ENCODE measurements at regions not wholly inside any gene's neighbourhood (a gene's known extent, or its start where the extent isn't known, plus 50 kb on each side); places are given as distances from the start of the nearest gene placed in this dataset.

DNA sequence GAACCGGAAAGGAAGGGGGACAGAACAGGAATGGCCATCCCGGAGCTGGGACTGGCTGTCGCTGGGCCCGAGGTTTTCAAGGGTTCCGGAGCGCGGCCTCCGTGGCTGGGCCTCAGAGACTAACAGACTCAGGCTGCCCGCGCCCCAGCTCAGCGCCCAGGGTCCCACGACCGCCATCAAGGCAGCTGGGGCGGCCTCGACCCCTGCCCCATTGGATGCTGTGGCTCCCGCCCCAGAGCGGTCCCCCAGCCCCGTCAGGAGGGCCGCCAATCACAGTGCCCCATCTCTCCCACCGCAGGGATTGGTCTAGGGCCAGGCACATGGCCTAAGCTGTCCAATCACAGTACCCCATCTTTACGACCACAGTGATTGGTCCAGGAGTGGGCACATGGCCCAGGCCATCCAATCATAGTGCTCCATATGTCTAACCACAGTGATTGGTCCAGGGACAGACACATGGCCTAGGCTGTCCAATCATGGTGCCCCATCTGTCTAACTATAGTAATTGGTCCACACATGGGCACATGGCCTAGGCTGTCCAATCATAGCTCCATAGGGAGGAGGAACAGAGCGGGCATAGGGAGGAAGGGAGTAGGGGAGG is 105.3 kb upstream of the NKX1-1 start:
- DNase-seq (ENCODE audit: low read depth in 2 of 2): no peak

DNA sequence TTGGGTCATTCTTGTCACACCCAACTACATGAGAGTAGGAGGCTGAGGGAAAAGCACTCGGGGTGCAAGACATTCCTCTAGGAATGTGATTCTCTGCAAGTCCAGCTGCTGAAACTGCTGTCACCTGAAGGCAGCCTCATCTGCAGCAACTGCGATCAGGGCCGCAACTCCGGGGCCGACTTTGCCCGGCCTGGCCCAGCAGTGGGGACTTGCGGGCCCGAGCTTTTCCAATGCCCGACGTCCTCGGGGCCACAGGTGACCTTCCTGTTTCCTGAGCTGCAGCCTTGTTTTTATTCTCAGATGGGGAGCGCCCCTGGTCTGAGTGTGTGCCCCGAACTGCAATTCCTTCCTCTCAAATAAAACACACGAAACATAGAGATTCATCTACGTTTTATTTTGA is 104.7 kb upstream of the NKX1-1 start:
- no peak for DNase-seq (ENCODE audit: low read depth in 2 of 2)

DNA sequence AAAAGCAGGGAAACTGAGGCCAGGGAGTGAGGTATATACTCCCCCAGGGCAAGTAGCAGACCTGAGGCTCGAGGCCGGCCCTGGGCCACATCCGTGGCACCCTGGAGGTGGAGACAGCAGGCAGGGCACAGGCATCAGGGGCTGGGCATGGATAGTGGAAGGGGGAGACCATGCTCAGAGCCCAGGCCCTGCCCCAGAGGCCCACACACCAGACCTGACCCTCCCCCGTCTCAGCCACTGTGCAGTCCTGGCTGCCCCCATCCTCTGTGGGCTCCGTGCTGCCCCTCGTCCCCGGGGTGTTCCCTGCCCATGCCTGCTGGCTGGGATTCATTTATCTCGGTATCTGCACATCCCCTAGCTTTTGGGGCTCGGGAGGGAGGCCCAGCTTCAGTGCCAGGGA is 103.1 kb upstream of the NKX1-1 start:
- no peak for DNase-seq (ENCODE audit: low read depth in 2 of 2)

DNA sequence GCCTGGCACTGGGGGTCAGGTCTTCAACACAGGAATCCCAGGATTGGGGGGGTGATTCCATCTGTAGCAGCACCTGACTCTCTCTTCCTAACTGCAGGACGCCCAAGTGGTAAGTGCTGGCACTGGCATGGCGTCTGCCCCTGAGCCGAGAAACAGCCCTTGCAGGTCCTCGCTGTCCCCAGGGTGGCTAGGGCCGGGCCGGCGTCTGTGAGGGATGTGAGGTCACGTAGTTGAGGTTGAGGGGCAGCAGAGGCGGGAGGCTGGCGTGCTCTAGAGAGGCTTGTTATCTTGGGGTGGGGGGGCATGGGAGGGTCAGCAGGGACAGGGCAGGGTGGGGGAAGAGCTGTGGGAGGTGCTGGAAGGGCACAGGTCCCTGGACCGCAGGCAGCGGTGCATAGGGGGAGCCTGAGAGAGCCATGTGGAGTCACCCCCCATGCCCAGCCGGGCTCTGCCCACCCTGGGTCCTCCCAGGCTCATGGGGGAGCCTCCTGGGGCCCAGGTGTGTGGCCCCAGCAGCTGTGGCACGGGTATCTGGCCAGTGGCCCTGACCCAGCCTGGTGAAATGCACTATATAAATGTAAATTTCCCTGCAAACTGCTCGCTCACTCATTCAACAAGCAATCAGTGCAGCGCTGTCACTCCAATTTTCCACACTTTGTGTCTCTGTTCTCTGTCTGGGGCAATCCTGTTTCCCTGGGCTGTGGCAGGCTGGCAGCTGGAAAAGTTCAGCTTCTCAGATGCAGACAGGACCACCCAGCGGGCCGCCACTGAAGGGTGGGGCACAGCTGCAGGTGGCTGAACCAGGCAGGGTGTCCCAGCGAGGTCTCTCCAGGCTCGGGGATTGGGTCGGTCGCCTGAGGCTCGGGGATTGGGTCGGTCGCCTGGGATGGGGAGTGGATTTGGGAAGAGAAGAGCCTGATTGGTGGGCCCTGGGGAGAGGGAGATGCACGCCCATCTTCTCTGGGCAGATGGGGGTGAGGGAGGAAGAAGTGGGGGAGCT is 102.2 kb upstream of the NKX1-1 start:
- DNase-seq (ENCODE audit: low read depth in 2 of 2): no peak

DNA sequence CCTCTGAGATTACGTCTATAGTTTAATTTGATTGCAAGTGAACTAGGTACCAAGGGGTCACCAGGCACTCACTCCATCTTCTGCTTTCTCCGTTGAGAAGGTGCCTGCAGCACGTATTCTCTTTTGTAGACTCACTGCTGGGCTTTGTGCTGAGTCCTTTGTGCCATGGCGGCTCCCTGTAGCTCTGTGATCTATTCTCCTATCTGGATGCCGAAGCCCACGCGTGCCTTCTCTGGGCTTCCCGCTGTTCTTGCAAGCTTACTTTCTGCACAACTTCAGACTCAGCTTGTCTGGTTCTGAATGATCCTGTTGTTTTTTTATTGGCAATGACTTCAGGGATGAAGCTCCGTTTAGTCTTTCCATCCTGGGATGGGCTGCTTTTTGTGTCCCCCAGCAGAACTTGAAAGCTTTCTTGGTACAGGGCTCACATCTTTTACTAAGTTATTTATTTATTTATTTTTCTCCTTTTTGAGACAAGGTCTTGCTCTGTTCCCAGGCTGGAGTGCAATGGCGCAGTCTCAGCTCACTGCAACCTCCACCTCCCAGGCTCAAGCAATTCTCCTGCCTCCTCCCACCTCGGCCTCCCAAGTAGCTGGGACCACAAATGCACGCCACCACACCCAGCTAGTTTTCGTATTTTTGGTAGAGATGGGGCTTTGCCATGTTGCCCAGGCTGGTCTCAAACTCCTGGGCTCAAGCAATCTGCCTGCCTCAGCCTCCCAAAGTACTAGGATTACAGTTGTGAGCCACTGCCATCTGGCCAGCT is 100.9 kb upstream of the NKX1-1 start:
- DNase-seq (ENCODE audit: low read depth in 2 of 2): no peak

DNA sequence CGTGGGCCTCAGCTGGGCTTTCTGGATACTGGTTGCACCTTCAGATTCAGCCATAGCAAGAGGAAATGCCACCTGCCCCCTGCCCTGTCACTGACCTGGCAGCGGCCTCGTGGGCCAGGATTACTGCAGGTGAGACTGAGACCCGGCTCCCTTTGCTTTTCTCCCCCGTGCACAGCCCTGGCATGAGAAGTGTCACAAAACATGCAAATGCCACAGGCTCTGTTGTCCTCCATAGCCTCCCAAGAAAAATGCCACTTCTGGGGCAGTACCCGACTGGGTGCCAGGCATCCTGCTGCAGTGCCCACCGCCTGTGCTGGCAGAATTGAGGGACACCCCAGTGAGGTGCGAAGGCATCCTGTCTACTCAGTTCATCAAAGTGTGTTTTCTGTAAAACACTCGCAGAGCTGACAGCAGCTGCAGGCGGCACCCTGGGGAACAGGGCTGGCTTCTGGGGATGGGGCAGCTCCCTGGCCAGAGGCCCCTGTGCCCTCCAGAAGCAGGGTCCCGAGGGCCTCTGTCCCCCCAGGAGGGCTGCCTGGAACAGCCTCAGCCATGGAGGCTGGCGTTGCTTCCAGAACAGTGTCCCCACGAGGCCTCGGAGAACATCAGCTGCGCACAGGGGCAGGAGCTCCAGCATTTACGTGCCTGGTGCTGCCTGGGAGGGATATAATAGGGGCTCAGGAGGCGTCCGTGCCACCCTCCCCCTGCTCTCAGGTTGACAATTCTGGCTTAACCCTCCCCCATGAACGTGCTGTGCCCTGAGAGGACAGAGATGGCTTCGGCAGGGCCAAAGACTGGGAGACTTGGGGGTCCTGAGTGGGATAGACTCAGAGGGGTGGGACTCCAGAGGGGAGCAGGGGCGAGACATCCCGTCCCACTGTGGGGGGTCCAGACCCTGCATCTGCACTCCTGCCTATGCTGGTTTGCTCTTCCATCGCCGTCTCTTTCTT is 99.5 kb upstream of the NKX1-1 start:
- no peak for DNase-seq (ENCODE audit: low read depth in 2 of 2)

DNA sequence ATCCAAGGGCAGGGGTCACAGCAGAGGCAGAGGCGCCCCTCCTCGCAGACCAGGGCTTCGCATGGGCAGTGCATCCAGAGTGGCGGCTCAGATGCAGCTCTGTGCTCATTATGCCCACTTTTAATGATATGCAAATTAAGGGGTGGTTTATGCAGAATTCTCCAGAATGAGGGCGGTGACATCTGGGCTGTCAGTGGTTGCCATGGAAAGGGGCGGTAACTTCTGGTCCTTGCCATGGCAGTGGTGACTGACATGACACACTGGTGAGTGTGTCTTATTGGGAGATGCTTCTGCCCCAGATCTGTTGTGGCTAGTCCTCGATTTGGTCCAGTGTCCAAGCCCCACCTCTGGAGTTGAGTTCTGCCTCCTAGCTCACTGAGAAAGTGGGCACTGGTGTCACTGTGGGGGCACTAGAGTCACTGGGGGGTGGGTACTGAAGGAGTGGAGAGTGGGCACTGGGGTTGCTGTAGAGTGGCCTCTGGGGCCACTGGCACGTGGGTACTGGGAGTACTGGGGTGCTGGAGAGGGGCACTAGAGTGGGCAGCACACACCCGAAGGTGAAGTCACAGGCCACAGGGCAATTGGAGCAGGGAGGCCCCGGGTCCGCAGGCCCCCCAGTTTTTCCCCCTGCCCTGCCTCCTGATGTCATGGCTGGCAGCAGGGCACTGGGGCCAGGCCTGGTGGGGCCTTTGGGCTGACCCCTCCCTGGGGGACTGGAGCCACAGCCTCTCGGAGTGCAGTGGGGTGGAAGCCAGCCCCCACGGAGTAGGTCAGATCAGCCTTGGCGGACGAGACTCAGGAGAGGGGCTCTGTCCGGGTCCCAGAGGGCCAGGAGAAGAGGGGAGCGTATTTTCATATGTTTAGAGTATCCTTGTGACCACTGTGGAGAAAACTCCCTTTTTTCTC is 98.6 kb upstream of the NKX1-1 start:
- DNase-seq (ENCODE audit: low read depth in 2 of 2): no peak

DNA sequence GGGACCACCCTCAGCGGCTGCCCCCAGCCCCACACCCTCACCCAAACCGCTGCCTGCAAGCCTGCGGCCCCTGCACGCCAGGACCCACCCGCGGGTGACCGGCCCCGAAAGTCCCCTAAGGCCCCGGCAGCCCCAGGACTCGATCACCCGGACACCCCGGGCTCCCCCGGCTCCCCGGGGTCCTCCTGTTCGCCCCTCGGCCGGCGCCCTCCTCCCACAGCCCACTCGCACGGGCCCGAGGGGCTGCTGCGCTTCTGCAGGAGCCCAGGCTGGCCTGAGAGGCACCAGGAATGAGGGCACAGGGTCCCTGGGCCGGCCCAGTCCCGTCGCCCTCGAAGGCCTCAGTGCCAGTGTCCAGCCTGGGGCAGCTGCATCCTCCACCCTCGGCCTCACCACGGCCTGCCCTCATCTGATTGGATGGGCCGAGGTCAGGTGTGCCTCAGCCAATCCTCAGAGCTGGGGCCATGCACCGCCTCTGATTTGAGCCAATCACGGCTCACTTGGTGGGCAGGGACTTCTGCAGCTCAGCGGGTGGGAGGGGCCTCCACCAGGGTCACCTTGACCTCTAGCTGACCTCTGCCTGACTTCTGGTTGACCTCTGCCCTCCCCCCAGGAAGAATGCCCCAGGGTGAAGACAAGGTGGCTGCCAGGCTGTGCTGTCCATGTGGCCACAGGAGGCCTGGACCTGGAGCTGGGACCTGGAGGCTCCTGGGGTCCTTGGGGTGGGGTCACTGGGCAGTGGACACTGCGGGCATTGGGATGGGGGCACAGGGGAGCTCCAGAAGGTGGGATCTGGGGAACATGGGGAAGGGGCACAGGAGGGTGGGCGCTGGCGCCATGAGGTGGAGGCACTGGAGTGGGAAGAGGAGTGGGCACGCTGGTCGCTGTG is 97.6 kb upstream of the NKX1-1 start:
- DNase-seq (ENCODE audit: low read depth in 2 of 2): no peak

DNA sequence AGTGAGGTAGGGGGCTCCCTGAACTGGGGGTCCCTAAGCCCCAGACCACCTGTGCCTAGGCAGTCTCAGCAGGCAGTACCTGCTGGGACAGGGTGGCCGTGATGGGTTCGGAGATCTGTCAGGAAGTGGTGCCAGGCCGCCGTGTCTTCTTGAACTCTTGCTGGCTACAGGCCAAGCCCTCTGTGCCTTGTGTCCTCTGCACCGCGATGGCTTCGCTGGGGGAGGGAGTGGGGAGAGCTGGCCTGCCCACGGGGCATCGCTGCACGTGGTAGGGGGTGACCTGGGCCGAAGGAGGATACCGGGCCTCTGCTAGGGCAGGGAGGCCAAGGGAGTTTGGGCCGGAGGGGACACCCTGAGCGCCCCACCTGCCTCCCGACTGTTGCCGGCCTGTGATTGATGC is 96.7 kb upstream of the NKX1-1 start:
- no peak for DNase-seq (ENCODE audit: low read depth in 2 of 2)

DNA sequence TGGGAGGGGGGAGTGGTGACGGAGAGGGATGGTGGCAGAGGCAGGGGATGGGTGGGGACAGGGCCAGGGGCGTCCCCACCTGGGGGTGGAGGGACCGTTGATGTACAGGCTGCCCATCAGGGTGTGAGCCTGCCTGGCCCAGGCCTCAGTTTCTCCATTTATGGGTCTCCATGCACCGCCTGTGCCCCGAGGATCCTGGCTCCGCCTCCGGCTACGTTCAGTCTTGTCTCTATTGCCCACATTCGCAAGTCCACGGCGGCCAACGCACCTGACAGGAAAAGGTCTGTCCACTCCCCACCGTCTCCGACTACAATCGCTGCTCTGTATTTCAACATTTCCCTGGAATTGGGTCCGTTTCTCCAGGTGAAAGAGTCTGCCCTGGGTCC is 96.3 kb upstream of the NKX1-1 start:
- no peak for DNase-seq (ENCODE audit: low read depth in 2 of 2)

DNA sequence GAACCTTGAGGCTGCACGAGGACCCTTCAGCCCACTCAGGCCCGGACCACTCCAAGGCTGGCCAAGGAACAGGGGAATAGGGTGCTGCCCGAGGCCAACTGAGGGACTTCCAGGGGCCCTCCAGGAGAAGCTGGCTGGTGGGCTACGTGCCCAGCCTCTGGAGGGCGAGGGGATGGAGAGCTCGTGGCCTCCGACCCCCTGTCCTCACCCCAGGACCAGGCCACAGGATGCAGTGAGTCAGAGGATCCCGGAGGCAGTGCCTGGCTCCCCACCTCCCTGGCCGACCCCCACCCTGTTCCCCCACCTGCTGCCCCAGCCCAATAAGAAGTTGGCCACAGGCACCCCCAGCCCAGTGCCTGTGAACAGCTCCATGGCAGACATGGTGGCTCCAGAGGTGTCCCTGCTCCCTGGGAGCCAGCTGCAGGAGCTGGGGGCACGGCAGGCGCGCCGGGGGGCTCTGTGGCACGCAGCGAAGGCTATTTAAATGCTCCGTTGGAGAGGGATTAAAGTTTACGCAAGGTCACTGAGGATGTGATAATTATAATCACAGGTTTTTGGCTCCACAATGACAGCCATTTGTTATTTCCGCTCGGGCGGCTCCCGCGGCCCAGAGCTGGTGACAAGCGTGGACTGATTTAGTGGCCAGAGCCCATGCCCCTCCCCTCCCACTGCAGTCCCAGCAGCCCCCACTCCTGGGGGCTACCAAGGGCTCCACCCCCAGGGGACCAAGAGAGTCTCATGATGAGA is 95.7 kb upstream of the NKX1-1 start:
- no peak for DNase-seq (ENCODE audit: low read depth in 2 of 2)

DNA sequence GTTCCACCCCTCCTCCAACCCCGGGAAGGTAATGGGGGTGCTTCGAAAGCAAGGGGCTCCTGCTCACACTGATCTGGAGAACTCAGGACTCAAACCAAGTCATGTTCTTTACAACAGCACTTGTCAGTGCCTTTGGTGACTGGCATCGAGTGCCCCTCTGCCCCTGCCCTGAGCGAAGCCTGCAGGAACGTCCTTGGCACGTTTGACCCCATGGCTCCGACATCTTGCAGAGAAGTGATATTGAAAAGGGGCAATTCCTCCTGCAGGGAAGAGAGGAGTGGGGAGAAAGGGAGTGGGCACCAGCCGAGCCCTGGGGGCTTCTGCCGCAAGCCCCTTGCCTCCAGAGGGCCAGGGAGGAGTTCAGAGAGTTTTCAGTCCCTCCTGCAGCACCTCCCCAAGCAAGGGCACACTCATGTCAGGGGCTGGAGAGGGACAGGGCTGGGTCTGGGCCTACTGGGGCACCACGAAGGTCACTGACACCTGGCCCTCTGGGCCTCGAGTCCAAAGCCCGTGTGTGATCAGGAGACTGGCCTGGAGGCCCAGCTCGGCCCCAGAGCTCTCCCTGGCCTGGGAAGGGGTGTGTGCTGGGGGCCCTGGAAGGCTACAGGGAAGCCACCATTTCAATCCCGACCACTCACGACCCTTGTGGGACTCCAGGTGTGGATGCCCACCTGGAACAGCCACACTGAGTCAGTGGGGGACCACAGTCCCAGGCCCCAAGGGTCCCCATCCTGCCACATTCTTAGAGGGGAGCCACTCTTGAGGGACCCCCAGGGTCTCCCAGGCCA is 94.9 kb upstream of the NKX1-1 start:
- DNase-seq (ENCODE audit: low read depth in 2 of 2): no peak

DNA sequence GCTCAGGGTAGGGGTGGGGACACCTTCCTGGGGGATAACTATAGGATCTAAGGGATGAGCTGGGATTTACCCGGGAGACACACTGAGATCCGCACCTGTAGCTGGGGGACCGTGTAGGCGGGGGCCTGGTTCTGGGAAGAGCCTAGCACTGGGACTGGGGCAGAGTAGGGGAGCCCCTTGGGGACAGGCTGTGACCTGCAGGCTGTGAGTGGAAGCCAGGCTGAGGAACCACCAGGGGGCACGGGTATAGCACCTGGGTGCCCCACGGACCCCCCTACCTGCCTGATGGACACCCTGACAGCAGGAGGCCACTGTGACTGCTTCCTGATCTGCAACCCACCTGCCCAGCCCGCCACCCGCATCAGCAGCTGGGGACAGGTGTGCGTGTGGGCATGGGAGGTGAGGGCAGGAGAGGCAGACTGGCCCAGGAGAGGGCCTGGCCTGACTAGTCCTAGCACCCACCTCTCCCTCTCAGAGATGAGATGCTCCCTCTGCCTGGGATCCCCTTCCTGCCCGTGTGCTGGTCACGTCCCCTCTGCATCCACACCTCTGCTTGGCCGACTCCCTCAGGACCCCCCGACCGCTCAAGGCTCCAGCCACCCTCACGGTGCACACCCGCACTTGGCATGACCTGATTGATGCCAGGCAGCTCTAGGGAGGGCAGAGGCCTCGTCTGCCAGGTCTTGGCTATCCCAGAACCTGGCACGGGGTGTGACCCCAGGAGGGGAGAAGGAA is 94.2 kb upstream of the NKX1-1 start:
- DNase-seq (ENCODE audit: low read depth in 2 of 2): no peak

DNA sequence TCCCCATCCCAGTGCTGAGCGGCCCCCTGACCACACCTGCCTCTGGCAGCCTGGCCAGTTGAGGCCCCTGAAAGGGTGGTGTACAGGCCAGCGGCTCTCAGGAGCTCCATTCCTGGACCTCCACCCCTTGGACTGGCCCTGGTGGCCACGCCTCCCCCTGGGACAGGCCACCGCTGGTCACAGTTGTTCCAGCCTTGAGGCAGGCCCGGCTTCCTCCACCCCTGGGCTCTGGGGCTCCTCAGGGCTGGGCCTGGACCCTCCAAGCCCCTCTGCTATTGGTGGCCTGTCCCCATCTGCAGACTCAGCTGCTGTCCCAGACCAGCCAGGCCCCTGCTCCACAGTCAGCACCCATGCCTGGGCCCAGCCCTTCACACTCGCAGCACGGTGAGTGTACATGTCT is 93.2 kb upstream of the NKX1-1 start:
- DNase-seq (ENCODE audit: low read depth in 2 of 2): no peak

DNA sequence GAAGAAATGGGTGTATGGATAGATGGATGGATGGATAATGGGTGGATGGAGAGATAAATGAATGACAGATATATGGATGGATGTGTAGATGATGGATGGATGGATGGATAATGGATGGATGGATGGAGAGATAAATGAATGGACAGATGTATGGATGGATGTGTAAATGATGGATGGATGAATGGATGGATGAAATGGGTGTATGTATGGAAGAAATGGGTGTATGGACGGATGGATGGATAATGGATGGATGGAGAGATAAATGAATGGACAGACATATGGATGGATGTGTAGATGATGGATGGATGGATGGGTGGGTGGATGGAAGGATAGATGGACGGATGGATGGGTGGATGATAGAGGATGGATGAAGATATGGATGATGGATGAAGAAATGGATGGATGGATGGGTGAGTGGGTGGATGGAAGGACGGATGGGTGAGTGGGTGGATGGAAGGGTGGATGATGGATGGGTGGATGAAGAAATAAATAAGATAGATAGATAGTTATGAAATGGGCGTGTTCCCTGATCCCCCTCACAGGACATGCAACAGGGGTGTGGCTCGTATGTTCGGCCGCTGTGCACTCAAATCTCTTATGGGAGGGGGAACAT is 91.1 kb upstream of the NKX1-1 start:
- DNase-seq (ENCODE audit: low read depth in 2 of 2): no peak

DNA sequence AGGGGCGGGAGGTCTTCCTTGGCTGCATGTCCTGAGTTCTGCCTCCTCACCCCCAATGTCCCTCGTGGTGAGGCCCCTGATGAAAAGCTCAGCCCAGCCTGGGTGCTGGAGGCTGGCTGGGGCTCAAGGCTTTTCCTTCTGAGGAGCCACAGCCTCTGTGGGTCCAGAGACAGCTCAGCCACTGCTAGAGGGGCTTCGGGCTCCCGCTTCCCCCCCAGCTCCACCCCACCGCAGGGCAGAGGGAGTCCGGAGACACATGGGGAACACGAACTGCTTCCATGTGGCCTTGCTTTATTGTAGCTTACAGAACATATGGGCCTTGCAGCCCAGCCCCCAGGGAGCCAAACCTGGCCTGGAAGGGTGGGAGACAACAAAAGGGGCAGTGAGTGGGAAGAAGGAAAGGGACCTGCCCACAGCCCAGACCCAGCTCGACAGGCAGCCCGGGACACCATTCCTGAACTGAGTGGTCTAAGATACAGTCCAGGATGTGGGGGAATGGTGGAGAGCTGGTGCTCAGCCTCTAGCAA is 89.9 kb upstream of the NKX1-1 start:
- DNase-seq (ENCODE audit: low read depth in 2 of 2): no peak
